H1 (cell line): ENCODE measurements at regions not wholly inside any gene's neighbourhood (a gene's known extent, or its start where the extent isn't known, plus 50 kb on each side); places are given as distances from the start of the nearest gene placed in this dataset.

ENCODE experiments used
- CTCF ChIA-PET: fragments of 300-600 bp; sonication (Branson Sonifier 250); formaldehyde crosslinking; loops from one replicate; lab custom pipeline; 2021; ENCODE audit not compliant: partially characterized antibody; lab: Charles Lee
- POLR2A ChIA-PET: fragments of 300-600 bp; sonication (Branson Sonifier 250); formaldehyde crosslinking; loops from one replicate; lab custom pipeline; 2021; ENCODE audit warnings: inconsistent platforms; ENCODE audit not compliant: partially characterized antibody; lab: Charles Lee
- DNase-seq, 2 experiments: peaks; one replicate each; pipeline versions ENCODE4 v3.0.0 to v3.0.0-alpha.2; 2010 to 2022; ENCODE audit warnings: low spot score in 2 of 2, low read depth in 1 of 2, mixed read lengths in 1 of 2
- FAIRE-seq: peaks from 2 replicates; lab custom pipeline; 2011; peaks lifted over from hg19 to GRCh38; lab: Jason Lieb, UNC
- H2AFZ ChIP-seq: 2 replicates; pipeline ENCODE4 v1.8.1; 2012; ENCODE audit warnings: low read length, inconsistent platforms
- H2AK5ac ChIP-seq: 2 replicates; pipeline ENCODE4 v1.6.1; 2013; ENCODE audit warnings: low read depth, low read length
- H2BK120ac ChIP-seq: replicated peaks from 2 replicates; pipeline ENCODE3; 2013; ENCODE audit warnings: low read depth, low read length, inconsistent platforms
- H2BK12ac ChIP-seq: 2 replicates; pipeline ENCODE4 v1.6.1; 2013; ENCODE audit warnings: low read depth, low read length
- H2BK15ac ChIP-seq: 2 replicates; pipeline ENCODE4 v1.6.1; 2013; ENCODE audit warnings: low read length
- H2BK20ac ChIP-seq: 2 replicates; pipeline ENCODE4 v1.6.1; 2013; ENCODE audit warnings: low read length
- H2BK5ac ChIP-seq: 2 replicates; pipeline ENCODE4 v1.6.1; 2013; ENCODE audit warnings: low read depth, low read length
- H3K14ac ChIP-seq: 2 replicates; pipeline ENCODE4 v1.6.1; 2013; ENCODE audit warnings: inconsistent platforms; ENCODE audit not compliant: insufficient read length
- H3K18ac ChIP-seq: 2 replicates; pipeline ENCODE4 v1.6.1; 2013; ENCODE audit warnings: low read length; ENCODE audit errors: extremely low read depth
- H3K23ac ChIP-seq: 2 replicates; pipeline ENCODE4 v1.6.1; 2013; ENCODE audit warnings: inconsistent platforms; ENCODE audit not compliant: insufficient read length
- H3K23me2 ChIP-seq: 2 replicates; pipeline ENCODE4 v1.6.1; 2013; ENCODE audit warnings: low read depth, low read length
- H3K27ac ChIP-seq: 2 replicates; pipeline ENCODE4 v1.6.1; 2011; ENCODE audit warnings: low read depth, low read length, inconsistent platforms
- H3K27me3 ChIP-seq, 4 experiments: replicated peaks in 1 of 4; 1 replicate in 1 of 4; 2 replicates in 3 of 4; pipeline versions ENCODE4 v1.6.1 to v1.8.1; 2011 to 2013; ENCODE audit warnings: low read length in 3 of 4, mild to moderate bottlenecking in 3 of 4, inconsistent platforms in 2 of 4, mixed read lengths in 2 of 4, moderate library complexity in 1 of 4; ENCODE audit not compliant: control insufficient read depth in 3 of 4, insufficient read depth in 3 of 4; ENCODE audit errors: extremely low read depth in 1 of 4
- H3K36me3 ChIP-seq, 4 experiments: 2 replicates each; pipeline versions ENCODE4 v1.6.1 to v1.8.1; 2011 to 2013; ENCODE audit warnings: mild to moderate bottlenecking in 4 of 4, low read length in 3 of 4, moderate library complexity in 2 of 4, control low read depth in 1 of 4, inconsistent platforms in 1 of 4; ENCODE audit not compliant: insufficient read depth in 4 of 4, control insufficient read depth in 2 of 4
- H3K4ac ChIP-seq: replicated peaks from 2 replicates; pipeline ENCODE3; 2013; ENCODE audit warnings: low read length, low read depth, mixed read lengths, inconsistent platforms; ENCODE audit not compliant: insufficient read length
- H3K4me1 ChIP-seq, 4 experiments: replicated peaks in 1 of 4; 1 replicate in 1 of 4; 2 replicates in 3 of 4; pipeline versions ENCODE4 v1.6.1 to v1.8.1; 2011 to 2013; ENCODE audit warnings: low read length in 3 of 4, inconsistent platforms in 2 of 4, mixed read lengths in 1 of 4; ENCODE audit not compliant: insufficient read depth in 4 of 4, control insufficient read depth in 3 of 4
- H3K4me2 ChIP-seq, 2 experiments: 2 replicates each; pipeline versions ENCODE4 v1.6.1 to v1.8.1; 2011 to 2013; ENCODE audit warnings: low read depth in 2 of 2, low read length in 2 of 2, control low read depth in 1 of 2, inconsistent platforms in 1 of 2, mild to moderate bottlenecking in 1 of 2; ENCODE audit not compliant: insufficient read depth in 1 of 2
- H3K4me3 ChIP-seq, 4 experiments: fragments of 200-600, 300-600 bp in 1 of 4; sonication (generic), shearing (Covaris generic), sonication (Bioruptor Twin) in 1 of 4; 2 replicates each; pipeline versions ENCODE4 v1.5.1 to v1.8.1; 2011 to 2016; ENCODE audit warnings: low read length in 4 of 4, low read depth in 3 of 4, control low read depth in 2 of 4, inconsistent platforms in 2 of 4, mild to moderate bottlenecking in 2 of 4, mixed read lengths in 1 of 4, moderate library complexity in 1 of 4; ENCODE audit not compliant: insufficient read depth in 2 of 4; ENCODE audit errors: extremely low read depth in 1 of 4
- H3K56ac ChIP-seq: replicated peaks from 2 replicates; pipeline ENCODE3; 2013; ENCODE audit warnings: low read depth, mild to moderate bottlenecking, mixed read lengths, low read length, inconsistent platforms; ENCODE audit not compliant: insufficient read length
- H3K79me1 ChIP-seq: 2 replicates; pipeline ENCODE4 v1.6.1; 2013; ENCODE audit warnings: low read depth, low read length, control low read depth
- H3K79me2 ChIP-seq, 2 experiments: 2 replicates each; pipeline versions ENCODE4 v1.6.1 to v1.8.1; 2012 to 2013; ENCODE audit warnings: low read length in 2 of 2, mild to moderate bottlenecking in 2 of 2, inconsistent platforms in 1 of 2; ENCODE audit not compliant: insufficient read depth in 2 of 2, control insufficient read depth in 1 of 2
- H3K9ac ChIP-seq, 4 experiments: replicated peaks in 1 of 4; 1 replicate in 1 of 4; 2 replicates in 3 of 4; pipeline versions ENCODE4 v1.6.1 to v1.8.1; 2011 to 2013; ENCODE audit warnings: low read depth in 3 of 4, low read length in 3 of 4, control low read depth in 2 of 4, mild to moderate bottlenecking in 2 of 4, moderate library complexity in 2 of 4, inconsistent platforms in 1 of 4; ENCODE audit errors: extremely low read depth in 1 of 4
- H3K9me3 ChIP-seq, 2 experiments: 2 replicates each; pipeline versions ENCODE4 v1.6.1 to v1.8.1; 2012 to 2013; ENCODE audit warnings: mild to moderate bottlenecking in 2 of 2, moderate library complexity in 2 of 2, control low read depth in 1 of 2, inconsistent platforms in 1 of 2, low read depth in 1 of 2, low read length in 1 of 2, mixed read lengths in 1 of 2; ENCODE audit not compliant: insufficient read depth in 2 of 2
- H4K20me1 ChIP-seq, 2 experiments: replicated peaks in 1 of 2; 2 replicates each; pipeline versions ENCODE3 to v1.8.1; 2011 to 2013; ENCODE audit warnings: inconsistent platforms in 2 of 2, low read length in 2 of 2, mild to moderate bottlenecking in 1 of 2; ENCODE audit not compliant: insufficient read depth in 2 of 2, control insufficient read depth in 1 of 2
- H4K5ac ChIP-seq: 2 replicates; pipeline ENCODE4 v1.6.1; 2013; ENCODE audit warnings: low read length, low read depth, mixed read lengths, inconsistent platforms; ENCODE audit not compliant: insufficient read length
- H4K8ac ChIP-seq: 2 replicates; pipeline ENCODE4 v1.8.0; 2013; ENCODE audit warnings: mild to moderate bottlenecking, moderate library complexity, low read length, inconsistent platforms; ENCODE audit not compliant: insufficient read depth; ENCODE audit errors: extremely low read depth
- H4K91ac ChIP-seq: replicated peaks from 2 replicates; pipeline ENCODE3; 2013; ENCODE audit warnings: low read length, mixed read lengths, inconsistent platforms; ENCODE audit not compliant: insufficient read length
- ASH2L ChIP-seq: fragments of 200-600, 300-600 bp; sonication (generic); IDR thresholded peaks from one replicate; pipeline ENCODE4 v1.7.1; 2017; ENCODE audit warnings: low read length
- BRCA1 ChIP-seq: IDR thresholded peaks from 2 replicates; pipeline ENCODE4 v1.6.1; 2012; ENCODE audit warnings: low read depth, low read length, improper control_type of control experiment
- CBX8 ChIP-seq: fragments of 300-800, 300-1000 bp; sonication (generic); IDR thresholded peaks from 2 replicates; pipeline ENCODE4 v1.7.1; 2016; ENCODE audit warnings: low read depth, low read length, borderline replicate concordance
- EGR1 ChIP-seq: IDR thresholded peaks from 2 replicates; pipeline ENCODE4 v1.6.1; 2011; ENCODE audit warnings: low read depth, low read length, borderline replicate concordance
- EP300 ChIP-seq, 2 experiments: IDR thresholded peaks; 1 replicate in 1 of 2; 2 replicates in 1 of 2; pipeline ENCODE4 v1.6.1; 2011 to 2012; ENCODE audit warnings: low read depth in 2 of 2, low read length in 2 of 2, mild to moderate bottlenecking in 2 of 2, borderline replicate concordance in 1 of 2, inconsistent platforms in 1 of 2, moderate library complexity in 1 of 2
- EZH2 ChIP-seq: fragments of 200-600 bp; sonication (generic); IDR thresholded peaks from 2 replicates; pipeline ENCODE4 v1.7.1; 2012; ENCODE audit warnings: low read depth, mild to moderate bottlenecking, moderate library complexity, low read length, inconsistent platforms; ENCODE audit not compliant: severe bottlenecking
- JUND ChIP-seq: IDR thresholded peaks from 2 replicates; pipeline ENCODE4 v1.6.1; 2011; ENCODE audit warnings: mild to moderate bottlenecking, improper control_type of control experiment, low read length
- PHF8 ChIP-seq: fragments of 200-600 bp; sonication (generic); conservative IDR thresholded peaks from 2 replicates; pipeline ENCODE4 v1.7.1; 2012; ENCODE audit warnings: low read depth, mild to moderate bottlenecking, inconsistent platforms, low read length, moderate library complexity
- POLR2AphosphoS5 ChIP-seq: IDR thresholded peaks from 2 replicates; pipeline ENCODE4 v1.6.1; 2011; ENCODE audit warnings: low read depth, low read length
- SAP30 ChIP-seq: fragments of 300-600 bp; sonication (generic); IDR thresholded peaks from 2 replicates; pipeline ENCODE4 v1.7.1; 2012; ENCODE audit warnings: low read length, moderate library complexity, mild to moderate bottlenecking, inconsistent platforms; ENCODE audit not compliant: insufficient read depth, insufficient replicate concordance
- SP2 ChIP-seq: IDR thresholded peaks from 2 replicates; pipeline ENCODE4 v1.6.1; 2012; ENCODE audit warnings: mild to moderate bottlenecking, low read length, inconsistent platforms
- SRF ChIP-seq: IDR thresholded peaks from 2 replicates; pipeline ENCODE4 v1.6.1; 2011; ENCODE audit warnings: mild to moderate bottlenecking, low read depth, low read length, moderate library complexity
- WGBS, 2 experiments: shearing (Covaris generic) in 1 of 2; methylation state at CpG; one replicate each; pipeline versions ENCODE4 v1.1.6 to v1.1.7; 2013 to 2015; ENCODE audit warnings: low lambda C conversion rate in 2 of 2, mixed read lengths in 2 of 2, inconsistent platforms in 1 of 2, low coverage in 1 of 2, missing lambda C conversion rate in 1 of 2; ENCODE audit not compliant: insufficient replicate concordance in 2 of 2, insufficient coverage in 1 of 2, insufficient read length in 1 of 2; ENCODE audit errors: extremely low coverage in 1 of 2, missing lambda C conversion rate in 1 of 2; 5-methylcytosine and 5-hydroxymethylcytosine counted together
- TF ChIP-seq, protein P1 (sequence below): IDR thresholded peaks from 2 replicates; pipeline ENCODE4 v1.6.1; 2012; ENCODE audit warnings: inconsistent platforms

- no peak overlapping the region for H4K8ac ChIP-seq
- POLR2A ChIA-PET, result interaction anchor here (1.6 kb wide), 1 partner anchor 13 kb away, joined by 4 read pairs; no protein-coding TSS in a partner anchor
- H3K4ac ChIP-seq, result no peak overlapping the region
- H3K79me2 ChIP-seq, result no peaks in the 10 kb centered on the region
- no peak overlapping the region for H2BK5ac ChIP-seq
- peak overlapping the region; percentile 19; the same call in 1 of the 2 replicates for H3K18ac ChIP-seq
- no peak overlapping the region for H3K56ac ChIP-seq
- no peak overlapping the region for H2AK5ac ChIP-seq
- no peak for DNase-seq
- H3K4me3 ChIP-seq, result no peak overlapping the region
- no peak overlapping the region for H4K5ac ChIP-seq
- H4K20me1 ChIP-seq, result no peaks in the 10 kb centered on the region
- no peak overlapping the region for H3K4me2 ChIP-seq
- H3K27me3 ChIP-seq, result no peaks in the 10 kb centered on the region; a peak in 1 of 7 replicates
- no peak overlapping the region for H3K23ac ChIP-seq
- H4K91ac ChIP-seq, result peak overlapping the region; percentile 34
- TF ChIP-seq POLR2AphosphoS5, result no peak
- no peak for TF ChIP-seq SAP30
- no peak for TF ChIP-seq JUND
- no peak for TF ChIP-seq EP300 (IDR thresholded peaks at IDR 0.05; ENCODE audit: borderline replicate concordance in 1 of 2, low read depth in 2 of 2, low read length in 2 of 2)
- TF ChIP-seq ASH2L, result no peak
- no peak for TF ChIP-seq EGR1
- TF ChIP-seq EZH2, result no peak
- TF ChIP-seq, protein P1, sequence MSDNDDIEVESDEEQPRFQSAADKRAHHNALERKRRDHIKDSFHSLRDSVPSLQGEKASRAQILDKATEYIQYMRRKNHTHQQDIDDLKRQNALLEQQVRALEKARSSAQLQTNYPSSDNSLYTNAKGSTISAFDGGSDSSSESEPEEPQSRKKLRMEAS, result no peak
- no peak for TF ChIP-seq BRCA1
- no peak for TF ChIP-seq SP2
- TF ChIP-seq SRF, result no peak
- TF ChIP-seq CBX8, result no peak
- TF ChIP-seq PHF8, result no peak
- TF ChIP-seq, all 59 proteins: peak for 0
- no peak overlapping the region for H2AFZ ChIP-seq
- no peak overlapping the region for H3K14ac ChIP-seq
- H3K27ac ChIP-seq, result no peak overlapping the region
- no peak overlapping the region for H3K9ac ChIP-seq
- H2BK20ac ChIP-seq, result no peak overlapping the region
- no peaks in the 10 kb centered on the region for H3K23me2 ChIP-seq
- no peak overlapping the region for H2BK120ac ChIP-seq
- H3K79me1 ChIP-seq, result no peaks in the 10 kb centered on the region
- CTCF ChIA-PET, result interaction anchor here (1.0 kb wide), 2 partner anchors 8 to 14 kb away, joined by 3 read pairs; no protein-coding TSS in a partner anchor
- no peak overlapping the region for H2BK12ac ChIP-seq
- no peak overlapping the region for H2BK15ac ChIP-seq
- FAIRE-seq, result no peak
- no peaks in the 10 kb centered on the region for H3K9me3 ChIP-seq
- no peaks in the 10 kb centered on the region; a peak in 1 of 7 replicates for H3K4me1 ChIP-seq
- 81% methylated on average over 5 of the region's 5 CpGs; no CpG with 5 or more reads in 1 of the 2 experiments for WGBS, 2 experiments
- no peaks in the 10 kb centered on the region for H3K36me3 ChIP-seq
These were observed 115.4 kb upstream of the SLC44A1 start for GRCh38 chr9:105128908-105129600.
